Lung (tissue), 11 donors: ENCODE measurements at regions not wholly inside any gene's neighbourhood (a gene's known extent, or its start where the extent isn't known, plus 50 kb on each side); places are given as distances from the start of the nearest gene placed in this dataset.

Experiments used
- ATAC-seq: fragments of 200-7000 bp; cut with Tn5 transposase; one replicate; pipeline ENCODE4 v1.9.1; 2020; ENCODE audit warnings: moderate number of reproducible peaks; ENCODE audit not compliant: insufficient read depth, low FRiP score
- DNase-seq, 3 donors: peaks; one replicate each; pipeline ENCODE4 v3.0.0-alpha.2; 2013 to 2017
- H3K27ac ChIP-seq, 2 donors: one replicate each; pipeline ENCODE4 v1.5.1; 2013; ENCODE audit warnings: mild to moderate bottlenecking in 2 of 2, moderate library complexity in 2 of 2, control low read depth in 1 of 2, inconsistent platforms in 1 of 2, low read depth in 1 of 2, low read length in 1 of 2
- H3K27me3 ChIP-seq, 3 donors: one replicate each; pipeline ENCODE4 v1.5.1; 2013; ENCODE audit warnings: low read length in 2 of 3; ENCODE audit not compliant: control insufficient read depth in 3 of 3, insufficient read depth in 3 of 3
- H3K36me3 ChIP-seq, 4 donors: one replicate each; pipeline ENCODE4 v1.5.1; 2013; ENCODE audit warnings: low read length in 4 of 4, mild to moderate bottlenecking in 1 of 4, moderate library complexity in 1 of 4; ENCODE audit not compliant: control insufficient read depth in 4 of 4, insufficient read depth in 4 of 4
- H3K4me1 ChIP-seq, 5 donors: one replicate each; pipeline ENCODE4 v1.5.1; 2013; ENCODE audit warnings: low read length in 5 of 5, mild to moderate bottlenecking in 2 of 5, moderate library complexity in 1 of 5; ENCODE audit not compliant: control insufficient read depth in 5 of 5, insufficient read depth in 5 of 5
- H3K4me3 ChIP-seq: one replicate; pipeline ENCODE4 v1.5.1; 2013; ENCODE audit warnings: mild to moderate bottlenecking, control low read depth, moderate library complexity
- H3K9ac ChIP-seq, 2 donors: one replicate each; pipeline ENCODE4 v1.5.1; 2013; ENCODE audit warnings: low read length in 2 of 2, control low read depth in 1 of 2; ENCODE audit not compliant: insufficient read depth in 1 of 2
- H3K9me3 ChIP-seq, 4 donors: one replicate each; pipeline ENCODE4 v1.5.1; 2013; ENCODE audit warnings: low read length in 3 of 4, mild to moderate bottlenecking in 1 of 4, moderate library complexity in 1 of 4; ENCODE audit not compliant: control insufficient read depth in 4 of 4, insufficient read depth in 3 of 4
- CTCF ChIP-seq: IDR thresholded peaks from 2 replicates; pipeline ENCODE4 v1.5.1; 2012; ENCODE audit warnings: mild to moderate bottlenecking; ENCODE audit errors: control extremely low read depth, extremely low read depth
- WGBS, 2 donors: extraction: QIAGEN DNeasy Blood & Tissue Kit; methylation state at CpG; one replicate each; pipeline ENCODE4 v1.1.7; 2013; 5-methylcytosine and 5-hydroxymethylcytosine counted together
- donor health status: control.
- donor health status: control.
- donor health status: Bipolar disorder and iron deficiency.
- donor health status: healthy.
- donor health status: DM: yes; HTN: yes; CAD: no.

DNA sequence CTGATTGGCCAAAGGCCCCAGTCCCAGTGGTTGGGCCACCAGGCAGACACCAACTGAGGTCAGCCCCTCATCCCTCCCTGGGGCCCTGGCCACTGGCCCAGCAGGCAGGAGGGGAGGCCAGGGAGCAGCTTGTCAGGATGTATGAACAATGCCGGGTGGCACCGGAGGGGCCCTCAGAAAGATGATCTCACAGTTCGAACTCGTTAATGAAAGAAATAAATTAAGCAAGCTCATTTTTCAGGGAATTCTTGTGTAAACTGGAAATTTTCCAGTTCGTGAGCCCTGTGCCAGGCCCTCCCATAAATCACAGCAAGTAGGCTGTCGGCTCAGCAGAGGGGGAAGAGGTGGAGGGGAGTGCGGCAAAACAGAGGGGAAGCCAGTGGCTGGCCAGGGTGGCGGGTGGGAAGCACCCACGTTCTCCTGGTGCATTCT is 177.0 kb upstream of the VASH1 start:
- no peak overlapping the region for H3K4me3 ChIP-seq
- DNase-seq (peak; percentile 26 to 47 (median 27)), ATAC-seq (no peak)
- TF ChIP-seq CTCF, result no peak
- H3K27ac ChIP-seq, result no peak overlapping the region
- H3K4me1 ChIP-seq, result peaks cover 0 to 7% (median 0%) of the 10 kb centered on the region in 5 donors
- 43 to 62% methylated on average over 9 of the region's 9 CpGs for WGBS, 2 donors
- H3K36me3 ChIP-seq, result no peaks in the 10 kb centered on the region
- peaks cover 0 to 3% (median 1%) of the 10 kb centered on the region in 4 donors for H3K9me3 ChIP-seq
- H3K9ac ChIP-seq, result peak overlapping the region in 1 of 2 donors; percentile 25
- H3K27me3 ChIP-seq, result no peaks in the 10 kb centered on the region

DNA sequence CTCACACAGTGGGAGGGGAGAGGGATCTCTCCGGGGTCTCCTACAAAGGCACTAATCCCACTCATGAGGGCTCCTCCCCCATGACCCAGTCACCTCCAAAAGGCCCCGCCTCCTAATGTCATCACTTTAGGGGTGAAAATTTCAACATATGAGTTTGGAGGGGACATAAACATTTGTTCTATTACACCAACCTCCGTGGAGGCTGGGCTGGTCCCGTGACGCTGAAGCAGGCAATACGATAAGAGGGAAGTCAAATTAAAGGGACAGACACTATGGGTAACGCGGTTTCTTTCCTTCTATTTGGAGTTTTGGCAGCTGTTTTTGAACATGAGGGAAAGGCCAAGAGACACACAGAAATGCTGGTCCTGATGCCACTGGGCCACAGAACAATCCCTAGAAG is 175.7 kb upstream of the VASH1 start:
- H3K27me3 ChIP-seq, result no peaks in the 10 kb centered on the region
- H3K9ac ChIP-seq, result no peak overlapping the region
- peaks cover 0 to 4% (median 1%) of the 10 kb centered on the region in 4 donors for H3K9me3 ChIP-seq
- no peak overlapping the region for H3K4me3 ChIP-seq
- ATAC-seq (no peak), DNase-seq (no peak)
- WGBS, 2 donors, result 39 to 40% methylated on average over 8 of the region's 8 CpGs
- H3K36me3 ChIP-seq, result no peaks in the 10 kb centered on the region
- H3K4me1 ChIP-seq, result peaks cover 0 to 7% (median 0%) of the 10 kb centered on the region in 5 donors
- H3K27ac ChIP-seq, result no peak overlapping the region
- TF ChIP-seq CTCF, result no peak

DNA sequence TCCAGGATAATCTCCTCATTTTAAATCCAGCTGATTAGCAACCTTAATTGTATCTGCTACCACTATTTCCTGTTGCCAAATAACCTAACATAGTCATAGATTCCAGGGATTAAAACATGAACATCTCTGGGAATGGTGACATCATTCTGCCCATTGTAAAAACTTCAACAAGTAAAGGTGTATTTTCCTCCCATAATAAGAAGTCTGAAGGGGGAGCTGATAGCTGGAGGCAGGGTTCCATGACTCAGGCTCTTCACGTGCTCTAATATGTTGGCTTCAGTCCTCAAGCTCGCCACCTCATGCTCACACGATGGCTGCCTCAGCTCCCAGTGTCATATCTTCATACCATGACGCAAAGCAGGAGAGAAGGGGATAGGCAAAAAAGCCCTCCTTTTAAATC is 172.0 kb upstream of the VASH1 start:
- no peak for DNase-seq
- Histone ChIP-seq H3K9ac (no peak overlapping the region), H3K4me1 (peaks cover 0 to 15% (median 0%) of the 10 kb centered on the region in 5 donors), H3K36me3 (no peaks in the 10 kb centered on the region), H3K27me3 (no peaks in the 10 kb centered on the region), H3K9me3 (peaks cover 0 to 9% (median 1%) of the 10 kb centered on the region in 4 donors), H3K4me3 (no peak overlapping the region), H3K27ac (no peak overlapping the region)
- ATAC-seq, result no peak
- no peak for TF ChIP-seq CTCF
- 95 to 96% methylated on average over 4 of the region's 4 CpGs for WGBS, 2 donors

DNA sequence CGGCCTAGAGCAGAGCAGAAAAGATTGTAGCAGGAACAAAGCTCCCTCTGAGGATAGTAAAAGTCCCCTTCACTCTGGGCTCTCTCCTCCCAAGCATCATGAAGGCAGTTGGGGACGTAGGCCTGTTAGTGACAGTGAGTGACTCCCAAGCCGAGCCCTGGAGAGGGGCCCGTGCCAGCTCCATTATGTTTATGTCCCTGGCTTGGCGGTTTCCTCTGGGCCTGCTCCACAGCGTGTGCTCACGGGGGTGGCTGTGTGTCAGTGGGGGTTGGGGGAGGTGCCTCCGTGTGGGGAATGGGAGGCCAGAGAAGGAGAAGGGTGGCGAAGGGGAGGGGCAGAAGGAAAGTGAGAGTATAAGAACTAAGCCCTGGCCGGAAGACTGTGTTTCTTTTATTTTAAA is 170.0 kb upstream of the VASH1 start:
- peak; percentile 44 to 71 (median 64) for DNase-seq
- no peak for TF ChIP-seq CTCF
- H3K27ac ChIP-seq, result no peak overlapping the region

More for the DNA sequence above, 170.0 kb upstream of the VASH1 start:
- Histone ChIP-seq H3K4me3 (no peak overlapping the region), H3K27me3 (no peaks in the 10 kb centered on the region), H3K9me3 (peaks cover 0 to 9% (median 1%) of the 10 kb centered on the region in 4 donors), H3K9ac (no peak overlapping the region), H3K4me1 (peaks cover 0 to 10% (median 0%) of the 10 kb centered on the region in 5 donors), H3K36me3 (no peaks in the 10 kb centered on the region)
- no peak for ATAC-seq
- 46 to 60% methylated on average over 10 of the region's 10 CpGs for WGBS, 2 donors
